GM19035 (cell line): ENCODE measurements at regions not wholly inside any gene's neighbourhood (a gene's known extent, or its start where the extent isn't known, plus 50 kb on each side); places are given as distances from the start of the nearest gene placed in this dataset.

ENCODE experiments used
- ATAC-seq: cut with Tn5 transposase; IDR thresholded peaks from one replicate; pipeline ENCODE4 v1.9.1; 2021; ENCODE audit not compliant: unreplicated experiment

GRCh38 chr4:3818371-3818770, 52.2 kb downstream of the ADRA2C start:
- ATAC-seq, result no peak

- ATAC-seq, result no peak
Measured at GRCh38 chr4:3819210-3819919, 53.2 kb downstream of the ADRA2C start.

- ATAC-seq, result no peak
Measured at GRCh38 chr4:3820016-3820805, 54.0 kb downstream of the ADRA2C start.

GRCh38 chr4:3820806-3821579, 54.8 kb downstream of the ADRA2C start:
- ATAC-seq, result no peak

GRCh38 chr4:3821580-3822229, 55.5 kb downstream of the ADRA2C start:
- no peak for ATAC-seq

GRCh38 chr4:3822230-3822947, 56.2 kb downstream of the ADRA2C start:
- ATAC-seq, result no peak

- no peak for ATAC-seq
Measured at GRCh38 chr4:3823496-3824341, 57.5 kb downstream of the ADRA2C start.

- no peak for ATAC-seq
Measured at GRCh38 chr4:3824521-3825270, 58.5 kb downstream of the ADRA2C start.

GRCh38 chr4:3825530-3825929, 59.3 kb downstream of the ADRA2C start:
- no peak for ATAC-seq

GRCh38 chr4:3826247-3827172, 60.3 kb downstream of the ADRA2C start:
- no peak for ATAC-seq

GRCh38 chr4:3827616-3828492, 61.7 kb downstream of the ADRA2C start:
- ATAC-seq, result no peak

GRCh38 chr4:3828546-3828945, 62.4 kb downstream of the ADRA2C start:
- ATAC-seq, result no peak

GRCh38 chr4:3829211-3829955, 63.2 kb downstream of the ADRA2C start:
- ATAC-seq, result no peak

- ATAC-seq, result no peak
Measured at GRCh38 chr4:3829956-3830773, 64.0 kb downstream of the ADRA2C start.

GRCh38 chr4:3830774-3831528, 64.8 kb downstream of the ADRA2C start:
- ATAC-seq, result no peak
